Tibial nerve (tissue), 3 donors: ENCODE measurements at regions not wholly inside any gene's neighbourhood (a gene's known extent, or its start where the extent isn't known, plus 50 kb on each side); places are given as distances from the start of the nearest gene placed in this dataset.

Experiments used
- POLR2A ChIP-seq, 2 donors: fragments of 450-650 bp; IDR thresholded peaks; one replicate each; pipeline ENCODE4 v1.6.1; 2017; ENCODE audit warnings: antibody characterized with exemption in 2 of 2, mild to moderate bottlenecking in 2 of 2, moderate library complexity in 2 of 2
- TF ChIP-seq, protein P1 (sequence below), 5 experiments: fragments of 200-600 bp in 3 of 5; fragments of 450-650 bp in 2 of 5; sonication (generic) in 3 of 5; IDR thresholded peaks; one replicate each; pipeline ENCODE4 v1.5.1; 2016 to 2019; ENCODE audit warnings: antibody characterized with exemption in 5 of 5, mild to moderate bottlenecking in 3 of 5, moderate library complexity in 2 of 5

DNA sequence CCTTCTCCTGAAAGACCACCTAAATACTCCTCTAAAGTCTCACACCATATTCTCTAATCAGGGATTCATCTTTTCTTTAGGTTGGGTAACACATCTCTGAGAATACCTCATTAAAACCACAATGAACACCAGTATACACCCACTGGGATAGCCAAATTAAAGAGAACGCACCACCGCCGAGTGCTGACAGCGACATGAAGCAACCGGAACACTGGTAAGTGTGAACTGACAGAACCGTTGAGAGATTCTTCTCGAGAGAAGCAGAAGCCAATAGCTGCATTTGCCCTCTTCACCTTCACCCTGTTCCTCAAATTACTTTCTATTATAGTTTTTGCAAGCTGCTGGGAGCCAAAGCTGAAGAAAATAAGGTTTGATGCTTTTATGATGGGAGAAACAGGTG is 318.5 kb downstream of the FBXO15 start:
- no peak for TF ChIP-seq POLR2A (IDR thresholded peaks at IDR 0.05)
- TF ChIP-seq, protein P1, sequence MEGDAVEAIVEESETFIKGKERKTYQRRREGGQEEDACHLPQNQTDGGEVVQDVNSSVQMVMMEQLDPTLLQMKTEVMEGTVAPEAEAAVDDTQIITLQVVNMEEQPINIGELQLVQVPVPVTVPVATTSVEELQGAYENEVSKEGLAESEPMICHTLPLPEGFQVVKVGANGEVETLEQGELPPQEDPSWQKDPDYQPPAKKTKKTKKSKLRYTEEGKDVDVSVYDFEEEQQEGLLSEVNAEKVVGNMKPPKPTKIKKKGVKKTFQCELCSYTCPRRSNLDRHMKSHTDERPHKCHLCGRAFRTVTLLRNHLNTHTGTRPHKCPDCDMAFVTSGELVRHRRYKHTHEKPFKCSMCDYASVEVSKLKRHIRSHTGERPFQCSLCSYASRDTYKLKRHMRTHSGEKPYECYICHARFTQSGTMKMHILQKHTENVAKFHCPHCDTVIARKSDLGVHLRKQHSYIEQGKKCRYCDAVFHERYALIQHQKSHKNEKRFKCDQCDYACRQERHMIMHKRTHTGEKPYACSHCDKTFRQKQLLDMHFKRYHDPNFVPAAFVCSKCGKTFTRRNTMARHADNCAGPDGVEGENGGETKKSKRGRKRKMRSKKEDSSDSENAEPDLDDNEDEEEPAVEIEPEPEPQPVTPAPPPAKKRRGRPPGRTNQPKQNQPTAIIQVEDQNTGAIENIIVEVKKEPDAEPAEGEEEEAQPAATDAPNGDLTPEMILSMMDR (IDR thresholded peaks at IDR 0.05) = no peak
